ENCODE measurements at regions not wholly inside any gene's neighbourhood (a gene's known extent, or its start where the extent isn't known, plus 50 kb on each side); places are given as distances from the start of the nearest gene placed in this dataset.
A peak's percentile ranks its signal among the peaks of the same experiment; 100 is the strongest.

GRCh38 chr2:160582490-160583145 is 89.0 kb upstream of the RBMS1 start:
- no peak overlapping the region for H3K4me3 ChIP-seq (ENCODE audit: low read depth in 2 of 2, low read length in 2 of 2)
- H3K27me3 ChIP-seq (ENCODE audit: control insufficient read depth, insufficient read depth, low read length), result no peaks in the 10 kb centered on the region; the same call in 1 of the 2 replicates
- no peaks in the 10 kb centered on the region for H3K4me1 ChIP-seq (ENCODE audit: control insufficient read depth, insufficient read depth, low read length)
- ATAC-seq (no peak), DNase-seq (ENCODE audit: low read depth, low spot score) (no peak)
- ChIA-PET POLR2A (no interaction called here), CTCF (interaction anchor here (0.7 kb wide), 1 partner anchor 508 kb away, joined by 3 read pairs; no protein-coding TSS in a partner anchor)
- TF ChIP-seq TCF7L2 (IDR thresholded peaks at IDR 0.05; ENCODE audit: low read depth, low read length), result no peak
- TF ChIP-seq CTCF (IDR thresholded peaks at IDR 0.05), result no peak
- no peak for TF ChIP-seq SIN3A (IDR thresholded peaks at IDR 0.05; ENCODE audit: borderline replicate concordance, insufficient read depth, low read depth, low read length)
- no peak for TF ChIP-seq POLR2AphosphoS5 (IDR thresholded peaks at IDR 0.05; ENCODE audit: low read depth, low read length)
- TF ChIP-seq REST (IDR thresholded peaks at IDR 0.05; ENCODE audit: insufficient read depth in 1 of 2, low read depth in 2 of 2, low read length in 1 of 2), result no peak
- intact Hi-C loops (cut with micrococcal nuclease; ENCODE audit: unreplicated experiment) (no loop called here), in situ Hi-C loops (cut with HindIII; ENCODE audit: low pct_unique_long_range_greater_than_20kb, low sequenced_read_pairs) (no loop called here)
- no TSS peak for BruUV-seq (replicated peaks)
- H3K27ac ChIP-seq (ENCODE audit: low read length), result no peak overlapping the region
- no peaks in the 10 kb centered on the region for H3K36me3 ChIP-seq (ENCODE audit: control insufficient read depth, insufficient read depth, low read length)
- no peaks in the 10 kb centered on the region for H3K9me3 ChIP-seq (ENCODE audit: control insufficient read depth, insufficient read depth, low read depth, low read length)

GRCh38 chr2:160583146-160583535 is 89.5 kb upstream of the RBMS1 start:
- ChIA-PET CTCF (interaction anchor here (0.7 kb wide), 1 partner anchor 508 kb away, joined by 3 read pairs; no protein-coding TSS in a partner anchor), POLR2A (no interaction called here)
- TF ChIP-seq CTCF (IDR thresholded peaks at IDR 0.05), result no peak
- no peak for TF ChIP-seq REST (IDR thresholded peaks at IDR 0.05; ENCODE audit: insufficient read depth in 1 of 2, low read depth in 2 of 2, low read length in 1 of 2)
- peak; percentile 50; the same call in 1 of the 2 replicates for TF ChIP-seq TCF7L2 (IDR thresholded peaks at IDR 0.05; ENCODE audit: low read depth, low read length)
- TF ChIP-seq POLR2AphosphoS5 (IDR thresholded peaks at IDR 0.05; ENCODE audit: low read depth, low read length), result no peak
- in situ Hi-C loops (cut with HindIII; ENCODE audit: low pct_unique_long_range_greater_than_20kb, low sequenced_read_pairs) (no loop called here), intact Hi-C loops (cut with micrococcal nuclease; ENCODE audit: unreplicated experiment) (no loop called here)
- ATAC-seq (peak; percentile 71), DNase-seq (ENCODE audit: low read depth, low spot score) (no peak)
- no peak overlapping the region; the same call in 1 of the 2 replicates for H3K27ac ChIP-seq (ENCODE audit: low read length)
- H3K4me3 ChIP-seq (ENCODE audit: low read depth in 2 of 2, low read length in 2 of 2), result no peak overlapping the region
- H3K4me1 ChIP-seq (ENCODE audit: control insufficient read depth, insufficient read depth, low read length), result no peaks in the 10 kb centered on the region
- no TSS peak for BruUV-seq (replicated peaks)
- H3K27me3 ChIP-seq (ENCODE audit: control insufficient read depth, insufficient read depth, low read length), result no peaks in the 10 kb centered on the region; the same call in 1 of the 2 replicates
- no peaks in the 10 kb centered on the region for H3K9me3 ChIP-seq (ENCODE audit: control insufficient read depth, insufficient read depth, low read depth, low read length)
- no peaks in the 10 kb centered on the region for H3K36me3 ChIP-seq (ENCODE audit: control insufficient read depth, insufficient read depth, low read length)

All from Panc1 (cell line).